Posterior cingulate gyrus (tissue), 11 donors: ENCODE measurements at regions not wholly inside any gene's neighbourhood (a gene's known extent, or its start where the extent isn't known, plus 50 kb on each side); places are given as distances from the start of the nearest gene placed in this dataset.

Experiments
- DNase-seq, 10 donors: peaks; one replicate each; pipeline versions ENCODE4 v3.0.0 to v3.0.0-alpha.2; 2020 to 2021; ENCODE audit warnings: mixed read lengths in 3 of 10
- intact Hi-C: fragments of 100-400 bp; cut with DNase I; formaldehyde crosslinking; loops from one replicate; pipeline ENCODE4 v1.15.1; 2023

DNA sequence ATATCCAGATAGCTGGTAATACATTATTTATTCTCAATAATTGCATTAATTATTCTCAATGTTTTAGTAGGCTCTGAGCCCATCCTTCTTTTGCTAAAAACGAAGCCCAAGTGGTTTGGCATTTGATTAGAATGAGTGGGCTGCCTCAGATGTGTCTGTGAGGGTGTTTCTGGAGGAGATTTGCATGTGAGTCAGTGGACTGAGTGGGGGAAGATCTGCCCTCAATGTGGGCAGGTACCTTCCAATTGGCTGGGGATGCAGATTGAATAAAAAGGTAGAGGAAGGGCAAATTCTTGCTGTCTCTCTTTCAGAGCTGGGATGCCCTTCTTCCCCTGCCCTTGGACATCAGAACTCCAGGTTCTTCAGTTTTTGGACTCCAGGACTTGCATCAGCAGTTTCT is 290.6 kb upstream of the SMIM30 start:
- DNase-seq = no peak
- intact Hi-C loops = no loop called here

DNA sequence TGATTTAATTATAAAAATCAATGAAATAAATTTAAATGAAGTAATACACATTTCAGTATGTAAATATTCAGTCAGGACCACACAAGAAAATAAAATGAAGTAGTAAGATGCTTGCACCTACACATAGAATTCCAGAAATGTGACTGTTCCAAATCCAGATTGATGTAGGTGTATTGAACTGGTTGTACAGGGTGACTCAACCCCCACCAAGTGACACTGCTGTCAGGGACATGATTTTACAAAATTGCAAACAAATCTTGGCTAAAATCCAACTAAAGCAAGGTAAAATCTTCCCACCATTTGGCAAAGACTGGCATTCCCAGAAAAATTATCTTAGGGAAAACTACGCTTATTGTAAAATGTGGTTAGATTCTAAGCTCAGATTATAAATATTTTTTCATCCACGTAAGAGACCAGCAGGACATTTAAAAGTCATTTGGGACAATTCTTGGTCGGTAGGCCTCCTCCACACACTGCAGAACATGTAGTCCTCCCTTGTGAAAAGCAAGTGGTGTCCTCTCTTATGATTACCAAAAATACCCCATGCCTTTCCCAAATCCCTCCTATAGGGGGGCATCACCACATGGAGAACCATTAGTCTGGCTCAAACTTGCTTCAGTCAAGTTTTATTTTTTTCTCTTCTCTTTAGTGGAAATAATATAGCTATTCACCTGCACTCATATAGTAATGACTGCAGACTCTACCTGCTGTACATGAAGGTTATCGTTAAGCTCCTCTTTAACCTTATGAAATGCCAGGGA is 287.1 kb upstream of the SMIM30 start:
- DNase-seq = no peak
- intact Hi-C loops = no loop called here

DNA sequence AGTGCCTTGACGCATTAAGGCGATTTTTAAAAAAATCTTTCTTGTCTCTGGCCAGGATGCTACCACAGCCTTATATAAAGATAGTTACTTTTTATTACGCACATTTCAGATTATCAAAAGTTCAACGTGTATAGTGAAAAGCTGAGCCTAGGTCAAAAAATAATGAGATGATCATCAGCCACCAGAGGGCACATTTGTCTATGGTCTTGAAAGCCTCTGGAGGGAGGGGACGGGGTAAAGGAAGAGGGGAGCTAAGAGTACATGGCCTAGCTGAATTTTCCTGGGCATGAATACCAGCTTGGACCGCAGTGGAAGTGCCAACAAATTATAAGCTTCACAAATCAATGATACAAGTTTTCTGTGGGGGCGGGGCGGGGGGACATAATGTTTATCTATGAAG is 285.9 kb upstream of the SMIM30 start:
- intact Hi-C loops = no loop called here
- DNase-seq = no peak

DNA sequence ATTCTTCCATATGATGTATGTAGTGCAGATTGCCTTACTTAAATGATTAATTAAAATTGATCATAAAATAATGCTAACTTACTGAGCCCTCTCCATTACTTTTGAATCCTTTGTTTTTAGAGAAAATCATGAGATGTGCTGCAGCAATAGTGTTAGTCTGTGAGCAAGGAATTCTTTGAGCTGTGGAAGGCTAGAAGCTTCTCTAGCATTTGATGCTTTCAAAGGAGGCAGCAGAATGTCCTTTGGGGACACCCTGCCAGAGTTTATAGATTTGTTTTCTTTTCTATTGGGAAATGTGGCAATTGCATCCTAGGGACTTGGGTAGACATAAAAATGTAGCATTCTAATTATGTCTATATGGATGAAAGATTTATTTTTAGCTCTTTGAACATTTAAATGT is 284.1 kb upstream of the SMIM30 start:
- intact Hi-C loops = no loop called here
- DNase-seq = no peak

DNA sequence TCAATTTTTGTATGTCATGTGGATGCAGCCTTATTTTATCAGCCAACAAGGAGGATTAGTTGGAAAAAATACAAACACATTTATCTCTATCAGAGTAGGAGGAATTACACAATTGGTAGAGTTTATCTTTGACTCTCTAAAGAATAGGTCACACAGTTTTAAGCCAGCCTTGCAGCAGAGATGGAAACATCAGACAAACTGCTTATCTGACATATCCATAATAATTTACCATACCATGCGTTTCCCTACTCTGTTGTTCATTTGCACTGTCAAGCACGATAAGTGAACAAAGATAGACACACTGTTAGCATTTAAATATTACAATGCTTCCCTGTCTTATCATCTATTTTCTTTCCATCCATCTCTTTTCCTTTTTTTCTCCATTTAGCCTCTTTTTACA is 283.7 kb upstream of the SMIM30 start:
- intact Hi-C loops = no loop called here
- DNase-seq = no peak

DNA sequence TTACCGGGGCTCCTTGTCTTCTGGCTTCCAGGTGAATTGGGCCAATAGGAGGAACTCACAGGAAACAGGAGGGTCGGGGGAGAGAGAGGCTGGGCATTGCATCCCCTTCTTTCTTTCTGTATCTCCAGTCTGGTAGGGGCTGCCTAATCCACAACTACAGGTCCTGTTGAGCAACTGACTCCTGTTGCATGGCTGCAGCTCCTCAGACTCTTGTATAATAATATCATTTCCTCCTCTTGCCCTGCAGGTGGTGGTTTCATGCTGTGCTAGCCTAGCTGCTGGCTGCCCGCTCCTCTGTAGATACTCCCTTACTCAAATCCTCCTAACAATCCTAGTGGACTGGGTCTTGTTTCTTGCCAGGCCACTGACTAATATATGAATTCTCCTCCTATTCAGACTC is 276.5 kb upstream of the SMIM30 start:
- no peak for DNase-seq

DNA sequence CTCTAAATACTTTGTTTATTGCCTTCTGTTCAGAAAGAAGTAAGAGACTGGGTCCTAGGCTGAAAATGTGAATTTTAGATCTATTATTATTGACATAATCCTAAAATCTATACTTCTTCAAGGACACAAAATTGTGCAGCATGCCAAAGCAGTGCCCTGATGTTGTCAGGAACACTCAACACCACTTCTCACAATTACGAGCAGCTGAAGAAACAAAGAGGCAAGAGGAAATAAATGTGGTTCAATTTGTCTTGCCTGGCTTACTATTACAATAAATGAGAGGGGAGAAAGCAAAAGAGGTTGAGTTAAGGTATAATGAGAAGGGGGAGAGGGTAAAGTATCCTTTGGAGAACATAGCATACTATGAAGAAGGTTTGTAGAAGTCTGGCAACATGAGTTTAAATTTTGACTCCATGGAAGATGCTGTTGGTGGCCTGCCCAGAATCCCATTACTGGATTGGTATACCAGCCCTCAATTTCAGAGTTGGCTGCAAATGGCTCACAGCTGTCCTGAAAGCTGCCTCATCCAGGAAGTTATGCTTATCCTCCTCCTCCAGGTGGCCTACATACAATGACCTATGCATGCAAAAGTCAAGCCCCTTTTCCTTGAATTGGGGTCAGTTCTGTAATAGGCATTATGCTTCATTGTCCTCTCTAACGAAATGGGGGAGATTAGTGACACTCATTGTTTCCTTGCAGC is 274.6 kb upstream of the SMIM30 start:
- intact Hi-C loops = no loop called here
- DNase-seq = no peak

More for the DNA sequence above, 276.5 kb upstream of the SMIM30 start:
- intact Hi-C loops = no loop called here

DNA sequence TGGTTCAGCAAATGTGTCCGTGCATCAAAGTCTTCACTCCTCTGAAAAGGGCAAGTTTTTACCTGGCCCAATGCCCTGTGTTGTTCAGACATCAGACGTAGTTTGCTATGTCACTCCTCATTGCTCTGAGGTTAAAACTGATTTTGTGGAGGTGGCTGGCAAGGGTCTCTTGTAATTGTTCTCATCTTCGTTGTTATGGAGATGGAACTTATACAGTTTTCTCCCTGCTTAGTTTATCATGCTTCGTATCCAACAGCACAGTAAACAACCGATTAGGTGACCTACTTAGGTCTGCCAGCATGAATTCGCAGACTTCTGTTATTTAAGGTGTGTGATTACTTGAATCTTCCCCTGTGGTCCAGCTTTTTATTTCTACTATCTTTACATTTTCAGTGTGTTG is 274.1 kb upstream of the SMIM30 start:
- intact Hi-C loops = no loop called here
- no peak for DNase-seq

DNA sequence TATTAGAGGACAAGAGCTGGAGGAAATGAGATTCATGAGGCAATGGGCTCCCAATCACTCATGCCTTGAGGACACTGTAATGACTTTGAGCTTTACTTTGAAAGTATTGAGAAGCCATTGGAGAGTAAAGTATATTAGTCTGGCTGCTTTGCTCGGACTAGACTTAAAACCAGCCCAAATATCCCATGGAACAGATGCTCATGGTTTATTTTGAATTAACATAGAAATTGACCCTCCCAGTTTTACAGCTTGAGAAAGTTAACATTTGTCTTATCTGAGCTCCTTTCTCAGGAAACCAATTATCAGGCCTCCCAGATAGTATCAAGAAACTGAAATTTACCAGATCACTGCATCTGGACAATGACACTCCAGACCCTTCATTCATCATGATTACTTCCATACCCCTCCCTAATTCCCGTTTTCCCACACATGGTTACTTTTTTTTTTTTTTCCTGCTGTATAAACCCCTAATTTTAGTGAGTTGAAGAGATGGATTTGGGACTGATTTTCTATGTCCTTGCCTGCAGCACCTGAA is 270.8 kb upstream of the SMIM30 start:
- no peak for DNase-seq
- intact Hi-C loops = no loop called here

DNA sequence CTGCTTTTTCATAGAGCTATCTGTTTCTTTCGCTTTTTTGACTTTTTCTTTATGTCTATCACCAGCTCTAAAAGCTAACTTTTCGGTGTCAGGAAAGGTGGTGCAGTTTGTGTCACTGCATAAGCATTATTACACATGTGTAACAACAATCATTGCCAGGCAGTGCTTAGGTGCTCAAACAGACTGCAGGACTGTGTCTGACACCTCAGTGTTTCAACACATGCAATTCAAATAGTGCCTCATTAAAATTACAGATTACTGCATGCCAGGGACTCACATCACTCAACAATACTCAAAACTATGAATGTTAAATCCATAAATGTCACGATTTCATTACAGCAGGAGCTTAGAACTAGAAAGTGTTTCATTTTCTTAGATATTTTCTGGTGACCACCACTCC is 265.3 kb upstream of the SMIM30 start:
- no peak for DNase-seq
- intact Hi-C loops = no loop called here

DNA sequence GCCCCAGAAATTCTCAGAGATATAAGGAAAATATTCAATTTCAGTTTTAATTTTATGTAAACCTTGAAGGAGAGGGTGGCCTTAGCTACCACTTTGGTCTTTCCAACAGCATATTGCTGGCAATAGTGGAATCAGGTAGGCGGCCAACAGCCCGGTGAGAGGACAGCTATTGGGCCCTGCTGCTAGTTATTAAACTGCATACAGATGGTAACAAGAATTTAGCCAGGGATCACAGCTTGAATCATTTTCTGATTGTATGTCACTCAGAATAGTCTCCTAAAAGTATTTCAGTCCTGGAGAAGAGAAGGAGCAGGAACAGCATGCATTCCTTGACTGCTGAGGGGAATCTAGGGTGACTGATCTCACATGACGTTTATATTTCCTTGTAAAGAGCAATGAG is 261.4 kb upstream of the SMIM30 start:
- intact Hi-C loops = no loop called here

DNA sequence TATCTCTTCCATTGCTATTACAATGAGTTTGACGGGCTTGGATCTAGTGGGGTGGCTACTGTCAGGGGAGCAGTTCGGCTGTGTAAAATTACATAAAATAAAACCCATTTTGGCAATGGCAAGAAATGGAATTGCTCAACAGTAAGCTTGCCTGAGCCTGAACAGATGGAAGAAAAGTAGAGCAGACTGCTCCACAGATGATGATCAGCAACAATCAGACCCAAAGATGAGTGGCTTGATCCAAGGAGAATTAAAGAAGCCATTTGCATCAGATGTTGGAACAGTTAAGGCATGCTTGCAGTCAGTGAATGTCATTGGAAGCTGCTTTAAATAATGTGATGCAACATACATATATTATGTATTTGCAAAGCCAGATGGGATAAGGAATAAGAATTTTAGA is 256.6 kb upstream of the SMIM30 start:
- intact Hi-C loops = no loop called here
- no peak for DNase-seq

More for the DNA sequence above, 261.4 kb upstream of the SMIM30 start:
- DNase-seq = no peak

DNA sequence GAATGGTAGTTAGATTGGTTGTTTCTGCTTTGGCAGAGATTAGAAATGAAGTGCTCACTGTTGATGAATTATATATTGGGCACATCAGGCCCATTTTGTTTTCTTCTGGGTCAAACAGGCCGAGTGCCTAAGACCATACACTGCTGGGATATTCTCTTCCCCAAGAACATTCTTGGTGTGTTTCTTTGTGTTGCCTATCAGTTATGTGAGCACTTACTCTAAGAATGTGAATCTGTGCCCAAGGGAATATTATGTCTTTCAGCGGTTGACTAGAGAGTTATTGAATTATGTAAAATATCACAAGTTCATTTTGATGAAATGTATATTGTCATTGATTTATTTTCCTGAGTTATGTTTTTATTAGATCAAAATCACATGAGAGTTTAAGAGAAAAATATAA is 255.5 kb upstream of the SMIM30 start:
- intact Hi-C loops = no loop called here
- DNase-seq = no peak

DNA sequence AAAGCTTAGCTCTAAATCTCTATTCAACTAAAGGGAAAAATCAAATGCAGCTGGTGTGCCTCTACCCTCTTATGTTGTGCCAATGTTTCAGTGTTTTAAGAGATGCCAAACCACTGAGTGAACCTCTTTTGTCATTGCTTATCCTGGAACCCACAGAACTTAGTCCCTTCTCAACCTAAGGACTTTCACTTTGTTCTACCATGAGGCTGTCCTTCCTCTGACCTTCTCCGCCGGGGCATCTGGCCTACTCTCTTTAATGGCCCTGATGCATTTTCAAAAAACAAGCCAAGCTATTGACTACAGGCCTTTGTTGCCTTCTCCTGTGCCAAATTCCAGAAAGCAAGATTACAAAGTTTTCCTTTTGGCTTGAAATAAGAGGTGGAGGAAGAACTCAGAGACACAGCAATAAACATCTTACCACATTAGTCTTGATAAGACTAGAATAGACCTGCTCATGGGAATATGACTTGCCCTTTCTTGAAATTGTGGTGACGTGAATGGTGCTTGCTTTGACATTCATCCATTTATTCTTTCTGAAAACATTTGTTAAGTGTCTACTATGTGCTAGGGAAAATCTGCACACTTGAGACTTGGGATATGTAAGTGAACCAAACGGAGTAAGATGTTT is 253.2 kb upstream of the SMIM30 start:
- peak in 1 of 10 donors; percentile 36 for DNase-seq
- intact Hi-C loops = no loop called here

DNA sequence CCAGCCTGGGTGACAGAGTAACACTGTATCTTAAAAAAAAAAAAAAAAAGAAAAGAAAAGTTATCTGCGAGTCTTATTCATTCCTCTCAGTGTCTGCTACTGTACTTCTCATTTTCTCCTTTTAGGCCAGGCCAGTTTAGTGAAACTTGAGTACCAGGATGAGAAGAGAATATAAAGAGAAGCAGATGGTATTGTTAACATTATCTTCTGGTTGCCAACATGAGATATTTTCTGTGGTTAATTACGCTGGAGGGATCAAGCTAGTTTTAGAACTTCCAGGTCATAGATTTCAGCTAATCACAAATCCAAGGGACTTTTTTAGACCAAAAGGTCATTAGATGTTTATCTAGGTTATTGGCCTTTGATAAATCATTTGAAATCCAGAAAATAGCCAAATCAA is 252.6 kb upstream of the SMIM30 start:
- intact Hi-C loops = no loop called here
- DNase-seq = no peak

DNA sequence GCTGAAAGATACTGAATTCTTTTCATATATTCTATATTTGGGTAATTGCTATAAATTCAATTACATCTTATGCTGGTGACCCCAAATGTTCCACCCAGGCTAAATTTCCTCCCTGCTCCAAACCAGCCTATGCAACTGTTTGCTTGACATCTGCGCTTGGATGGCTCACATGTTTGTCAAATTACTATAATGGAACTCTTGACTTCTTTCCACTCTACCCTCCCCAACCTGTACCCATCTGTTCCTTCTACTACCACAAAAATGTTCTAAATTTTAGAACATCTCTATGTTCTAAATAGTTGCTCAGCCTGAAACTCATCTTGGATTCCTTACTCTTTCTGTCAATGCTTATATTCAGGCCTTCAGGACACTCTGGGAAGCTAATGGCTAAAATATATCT is 249.9 kb upstream of the SMIM30 start:
- no peak for DNase-seq
- intact Hi-C loops = no loop called here

DNA sequence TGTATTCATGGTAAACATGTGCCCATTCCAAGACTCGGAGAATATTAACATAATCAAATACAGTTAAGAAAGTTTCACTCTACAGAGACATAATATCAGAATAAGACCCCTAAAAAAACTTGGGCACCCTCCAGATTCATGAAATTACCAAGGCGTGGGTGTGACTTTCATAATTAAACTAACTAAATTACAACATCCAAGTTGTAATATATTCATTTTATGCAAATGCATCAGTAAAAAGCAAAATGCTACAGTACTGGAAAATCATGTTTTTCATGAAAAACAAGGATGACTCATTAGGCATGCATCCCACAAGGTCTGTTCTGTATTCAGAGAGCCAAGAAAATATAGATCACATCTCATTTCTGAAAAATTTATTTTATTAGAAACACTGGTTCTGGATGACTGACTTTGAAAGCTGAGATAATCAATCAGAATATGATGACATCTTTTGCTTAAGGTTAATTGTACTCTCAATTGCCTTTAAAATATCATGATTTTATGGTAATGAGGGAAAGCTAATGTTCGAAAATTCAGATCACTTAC is 248.8 kb upstream of the SMIM30 start:
- intact Hi-C loops = no loop called here
- no peak for DNase-seq

DNA sequence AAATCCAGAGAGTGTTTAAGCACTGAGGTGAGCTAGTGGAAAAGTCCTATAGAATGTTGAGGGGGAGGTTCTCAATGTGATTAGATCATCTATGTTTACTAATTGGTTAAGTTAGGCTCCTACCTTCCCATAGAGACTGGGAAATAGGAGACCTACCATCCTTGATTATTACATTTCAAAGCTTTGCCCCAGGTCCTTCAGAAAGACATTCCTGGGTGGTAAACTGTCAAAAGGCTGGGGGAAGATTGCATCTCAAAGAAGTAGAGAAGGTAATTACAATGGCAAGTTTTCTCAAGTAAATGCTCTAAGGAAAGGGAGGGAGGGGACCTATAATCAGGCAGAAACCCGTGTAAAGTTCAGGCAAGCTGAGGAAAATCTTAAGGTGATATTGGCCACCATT is 247.8 kb upstream of the SMIM30 start:
- no peak for DNase-seq
- intact Hi-C loops = no loop called here

DNA sequence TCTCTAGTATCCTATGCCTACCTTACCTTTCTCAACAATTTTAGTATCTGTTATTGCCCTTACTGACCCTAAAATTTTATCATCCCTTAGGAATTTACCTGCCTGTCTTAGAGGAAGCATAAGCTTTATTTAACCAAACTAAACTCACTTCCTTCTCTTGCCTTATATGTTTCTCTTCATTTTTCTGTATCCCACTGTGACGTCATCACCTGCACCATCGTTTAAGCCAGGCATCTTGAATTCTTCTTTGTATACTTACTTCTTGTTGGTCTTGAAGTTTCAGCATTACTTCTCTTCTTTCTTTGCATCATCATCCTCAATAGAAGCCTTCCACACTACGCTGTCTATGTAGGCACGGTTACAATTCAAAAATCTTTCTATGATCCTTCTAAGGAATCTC is 231.0 kb upstream of the SMIM30 start:
- intact Hi-C loops = no loop called here
- no peak for DNase-seq

DNA sequence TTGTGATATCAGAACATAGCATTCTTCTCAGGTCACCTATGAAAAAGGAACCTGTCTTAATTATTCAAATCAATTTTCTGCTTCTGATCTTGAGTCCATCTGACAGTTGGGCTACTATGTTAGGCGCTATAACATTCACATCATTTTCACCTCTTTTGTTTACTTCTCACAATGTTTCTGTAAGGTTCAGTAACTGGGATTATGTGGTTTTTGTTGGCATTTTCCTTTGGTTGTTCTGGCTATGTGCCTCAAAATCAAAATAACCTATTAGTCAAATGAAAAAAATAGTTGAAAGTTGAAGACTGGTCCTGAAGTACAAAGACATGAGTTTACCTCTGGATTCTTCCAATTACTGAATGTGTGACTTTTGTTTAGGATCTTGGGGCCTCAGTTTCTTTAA is 221.3 kb upstream of the SMIM30 start:
- intact Hi-C loops = no loop called here
- DNase-seq = no peak

DNA sequence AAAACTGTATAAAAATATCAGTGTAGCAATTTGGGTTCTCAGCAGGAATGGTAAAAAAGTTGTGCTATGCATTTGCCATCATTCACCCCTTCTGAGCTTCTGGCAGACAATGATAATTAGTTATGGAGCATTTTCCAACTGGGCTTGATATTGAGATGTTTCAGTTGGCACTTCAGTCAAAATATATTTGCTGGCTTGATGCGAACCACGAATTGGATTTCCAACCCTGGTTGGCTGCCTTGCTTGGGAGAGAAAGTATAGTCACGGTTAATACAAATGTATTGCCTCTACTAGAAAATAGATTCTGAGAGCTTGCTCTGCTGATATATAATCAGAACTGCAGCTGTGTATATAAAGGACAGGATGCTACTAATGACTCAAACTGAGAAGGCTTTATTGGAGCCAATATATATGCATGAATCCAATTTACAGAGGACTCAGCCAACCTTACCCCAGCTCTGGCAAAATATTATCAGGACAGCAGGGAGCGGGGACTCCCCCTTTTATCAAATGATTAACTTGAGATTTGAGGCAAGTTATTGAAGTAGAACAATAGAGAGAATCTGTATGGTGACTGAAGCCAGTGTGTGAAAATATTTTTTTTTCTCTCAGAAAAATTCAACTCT is 219.8 kb upstream of the SMIM30 start:
- no peak for DNase-seq

More for the DNA sequence above, 219.8 kb upstream of the SMIM30 start:
- intact Hi-C loops = no loop called here
